Peyer's patch (tissue), 4 donors: ENCODE measurements at regions not wholly inside any gene's neighbourhood (a gene's known extent, or its start where the extent isn't known, plus 50 kb on each side); places are given as distances from the start of the nearest gene placed in this dataset.
"Not testable (repeated sequence)": the region's sequence is repeated elsewhere in the genome, so short reads cannot be mapped to it uniquely, and the experiment has no call there.

Source experiments
- CTCF ChIP-seq, 6 experiments: fragments of 450-650 bp in 4 of 6; fragments of 200-600 bp in 2 of 6; sonication (generic) in 1 of 6; IDR thresholded peaks; one replicate each; pipeline ENCODE4 v1.5.1; 2017 to 2019; ENCODE audit warnings: antibody characterized with exemption in 6 of 6, mild to moderate bottlenecking in 3 of 6, moderate library complexity in 1 of 6
- POLR2A ChIP-seq, 2 donors: fragments of 450-650 bp; IDR thresholded peaks; one replicate each; pipeline ENCODE4 v1.5.1; 2017; ENCODE audit warnings: antibody characterized with exemption in 2 of 2, mild to moderate bottlenecking in 2 of 2, moderate library complexity in 2 of 2

GRCh38 chr9:62804314-62804713 lies 1614.5 kb downstream of the SPATA31A7 start:
- TF ChIP-seq CTCF, POLR2A (IDR thresholded peaks at IDR 0.05): not testable (repeated sequence)
